ENCODE measurements at regions not wholly inside any gene's neighbourhood (a gene's known extent, or its start where the extent isn't known, plus 50 kb on each side); places are given as distances from the start of the nearest gene placed in this dataset.

DNA sequence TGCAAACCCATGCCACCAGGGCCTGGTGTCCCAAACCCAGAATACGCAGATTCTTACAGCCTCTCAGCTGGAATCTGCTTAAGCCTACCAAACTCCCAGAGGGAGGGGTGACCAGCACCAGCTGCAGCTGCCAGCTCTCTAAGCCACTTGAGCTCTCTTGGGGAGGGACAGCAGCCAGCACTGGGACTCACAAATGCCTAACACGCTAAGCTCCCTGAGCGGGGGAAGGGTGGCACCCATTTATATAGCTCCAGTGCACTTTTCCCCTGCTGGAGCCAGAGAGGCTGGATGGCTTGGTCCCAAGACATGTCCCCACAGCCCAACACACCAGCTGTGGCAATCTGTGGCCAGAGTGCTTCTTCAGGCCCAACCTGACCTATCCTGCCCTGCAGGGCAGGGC is 326.8 kb upstream of the NRG3 start:
- Histone ChIP-seq H3K4me1 (replicated peaks; ENCODE audit: insufficient read depth) (no peaks in the 10 kb centered on the region), H3K9me2 (ENCODE audit: insufficient read depth) (no peaks in the 10 kb centered on the region), H3K4me3 (no peak overlapping the region), H3K36me3 (ENCODE audit: low read depth) (no peaks in the 10 kb centered on the region), H3F3A (ENCODE audit: insufficient read depth, low read depth) (no peaks in the 10 kb centered on the region), H3K9me3 (ENCODE audit: insufficient read depth, low read depth) (no peaks in the 10 kb centered on the region), H3K27ac (no peak overlapping the region), H3K4me2 (no peak overlapping the region), H3K27me3 (ENCODE audit: insufficient read depth, low read depth) (no peaks in the 10 kb centered on the region), H3K79me2 (ENCODE audit: low read depth) (no peaks in the 10 kb centered on the region), H2AFZ (no peak overlapping the region), H4K20me1 (ENCODE audit: insufficient read depth) (no peaks in the 10 kb centered on the region)
- no peak for TF ChIP-seq EZH2 (IDR thresholded peaks at IDR 0.05; ENCODE audit: low read depth)
- TF ChIP-seq, protein P1, sequence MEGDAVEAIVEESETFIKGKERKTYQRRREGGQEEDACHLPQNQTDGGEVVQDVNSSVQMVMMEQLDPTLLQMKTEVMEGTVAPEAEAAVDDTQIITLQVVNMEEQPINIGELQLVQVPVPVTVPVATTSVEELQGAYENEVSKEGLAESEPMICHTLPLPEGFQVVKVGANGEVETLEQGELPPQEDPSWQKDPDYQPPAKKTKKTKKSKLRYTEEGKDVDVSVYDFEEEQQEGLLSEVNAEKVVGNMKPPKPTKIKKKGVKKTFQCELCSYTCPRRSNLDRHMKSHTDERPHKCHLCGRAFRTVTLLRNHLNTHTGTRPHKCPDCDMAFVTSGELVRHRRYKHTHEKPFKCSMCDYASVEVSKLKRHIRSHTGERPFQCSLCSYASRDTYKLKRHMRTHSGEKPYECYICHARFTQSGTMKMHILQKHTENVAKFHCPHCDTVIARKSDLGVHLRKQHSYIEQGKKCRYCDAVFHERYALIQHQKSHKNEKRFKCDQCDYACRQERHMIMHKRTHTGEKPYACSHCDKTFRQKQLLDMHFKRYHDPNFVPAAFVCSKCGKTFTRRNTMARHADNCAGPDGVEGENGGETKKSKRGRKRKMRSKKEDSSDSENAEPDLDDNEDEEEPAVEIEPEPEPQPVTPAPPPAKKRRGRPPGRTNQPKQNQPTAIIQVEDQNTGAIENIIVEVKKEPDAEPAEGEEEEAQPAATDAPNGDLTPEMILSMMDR (conservative IDR thresholded peaks at IDR 0.05) = no peak
- ChIA-PET POLR2A (ENCODE audit: unreplicated experiment) (no interaction called here), CTCF (no interaction called here)
- no peak for DNase-seq
- BruUV-seq (replicated peaks) = no TSS peak
- intact Hi-C loops (cut with micrococcal nuclease; ENCODE audit: unreplicated experiment) = no loop called here

DNA sequence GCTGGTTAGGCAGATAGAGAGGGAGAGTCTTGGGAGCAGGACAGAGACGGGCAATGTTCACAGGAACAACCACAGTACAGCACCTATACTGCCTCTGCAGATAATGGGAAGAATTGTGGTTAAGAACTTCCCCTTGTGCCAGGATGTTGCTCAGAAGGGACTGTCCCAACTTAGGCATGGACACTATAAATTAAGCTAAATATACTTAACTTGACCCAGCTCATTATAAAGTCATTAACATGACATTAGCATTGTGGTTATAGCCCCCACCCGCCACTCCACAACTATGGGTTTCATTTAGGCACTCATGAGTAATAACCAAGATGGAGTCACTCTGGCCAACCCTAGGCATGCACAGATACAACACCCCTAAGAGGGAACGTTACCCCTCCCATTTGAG is 310.9 kb upstream of the NRG3 start:
- H2AFZ ChIP-seq = no peak overlapping the region
- no peaks in the 10 kb centered on the region for H3K36me3 ChIP-seq (ENCODE audit: low read depth)
- no peaks in the 10 kb centered on the region for H3K9me2 ChIP-seq (ENCODE audit: insufficient read depth)
- intact Hi-C loops (cut with micrococcal nuclease; ENCODE audit: unreplicated experiment) = no loop called here
- no peaks in the 10 kb centered on the region for H3K4me1 ChIP-seq (replicated peaks; ENCODE audit: insufficient read depth)
- H4K20me1 ChIP-seq (ENCODE audit: insufficient read depth) = no peaks in the 10 kb centered on the region
- no peak overlapping the region for H3K4me2 ChIP-seq
- H3K27me3 ChIP-seq (ENCODE audit: insufficient read depth, low read depth) = no peaks in the 10 kb centered on the region
- no peak overlapping the region for H3K27ac ChIP-seq
- H3K4me3 ChIP-seq = no peak overlapping the region
- ChIA-PET CTCF (no interaction called here), POLR2A (ENCODE audit: unreplicated experiment) (no interaction called here)
- H3K79me2 ChIP-seq (ENCODE audit: low read depth) = no peaks in the 10 kb centered on the region
- TF ChIP-seq, protein P1 (conservative IDR thresholded peaks at IDR 0.05) = no peak
- TF ChIP-seq EZH2 (IDR thresholded peaks at IDR 0.05; ENCODE audit: low read depth) = no peak
- no peak for DNase-seq
- BruUV-seq (replicated peaks) = no TSS peak
- H3F3A ChIP-seq (ENCODE audit: insufficient read depth, low read depth) = no peaks in the 10 kb centered on the region
- H3K9me3 ChIP-seq (ENCODE audit: insufficient read depth, low read depth) = no peaks in the 10 kb centered on the region

DNA sequence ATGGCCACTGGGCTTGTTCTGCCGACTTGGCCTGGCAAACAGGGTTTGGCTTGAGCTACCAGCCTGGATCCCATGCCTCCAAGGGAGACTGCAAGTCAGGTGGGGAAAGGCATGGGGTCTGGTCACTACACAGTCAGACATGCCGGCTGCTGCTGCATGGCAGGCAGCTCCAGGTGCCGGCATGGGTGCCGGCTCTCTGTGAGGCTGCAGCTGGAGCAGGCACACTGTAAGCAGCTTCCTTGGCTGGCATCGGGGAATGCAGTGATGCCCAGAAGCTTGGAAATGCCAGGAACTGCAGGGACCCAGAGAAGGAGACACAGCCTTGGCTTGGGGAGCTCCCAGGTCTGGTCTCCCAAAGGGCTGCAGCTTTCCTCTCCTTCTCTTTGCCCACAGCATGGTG is 305.5 kb upstream of the NRG3 start:
- Histone ChIP-seq H3F3A (ENCODE audit: insufficient read depth, low read depth) (no peaks in the 10 kb centered on the region), H3K27me3 (ENCODE audit: insufficient read depth, low read depth) (no peaks in the 10 kb centered on the region), H3K79me2 (ENCODE audit: low read depth) (no peaks in the 10 kb centered on the region), H3K9me2 (ENCODE audit: insufficient read depth) (no peaks in the 10 kb centered on the region), H2AFZ (no peak overlapping the region), H3K27ac (no peak overlapping the region), H3K9me3 (ENCODE audit: insufficient read depth, low read depth) (no peaks in the 10 kb centered on the region), H3K36me3 (ENCODE audit: low read depth) (no peaks in the 10 kb centered on the region), H3K4me3 (no peak overlapping the region), H3K4me1 (replicated peaks; ENCODE audit: insufficient read depth) (no peaks in the 10 kb centered on the region), H4K20me1 (ENCODE audit: insufficient read depth) (no peaks in the 10 kb centered on the region), H3K4me2 (no peak overlapping the region)
- no peak for DNase-seq
- ChIA-PET POLR2A (ENCODE audit: unreplicated experiment) (no interaction called here), CTCF (no interaction called here)
- intact Hi-C loops (cut with micrococcal nuclease; ENCODE audit: unreplicated experiment) = no loop called here
- TF ChIP-seq EZH2 (IDR thresholded peaks at IDR 0.05; ENCODE audit: low read depth) = no peak
- TF ChIP-seq, protein P1 (conservative IDR thresholded peaks at IDR 0.05) = no peak
- no TSS peak for BruUV-seq (replicated peaks)
